GM19452 (cell line): ENCODE measurements at regions not wholly inside any gene's neighbourhood (a gene's known extent, or its start where the extent isn't known, plus 50 kb on each side); places are given as distances from the start of the nearest gene placed in this dataset.

Experiments used
- ATAC-seq: cut with Tn5 transposase; IDR thresholded peaks from one replicate; pipeline ENCODE4 v1.9.1; 2021; ENCODE audit not compliant: unreplicated experiment

DNA sequence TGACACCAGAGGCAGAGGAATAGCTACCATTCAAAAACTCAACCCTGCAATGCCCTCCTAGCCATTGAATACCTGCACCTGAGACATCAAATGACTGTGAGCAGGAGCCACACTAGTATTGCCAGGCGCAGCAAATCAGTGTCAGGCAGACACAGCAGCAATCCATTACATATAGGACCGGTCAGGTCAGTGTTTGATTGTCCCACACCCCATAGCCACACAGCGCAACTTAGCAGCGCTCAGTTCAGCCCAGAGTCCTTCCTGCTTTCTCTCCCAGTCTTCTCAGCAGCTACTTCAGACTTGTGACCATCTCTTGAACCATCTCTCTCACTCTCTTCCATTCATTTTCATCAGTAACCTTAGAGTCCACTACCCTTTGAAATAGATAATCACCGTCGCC is 181.6 kb upstream of the GPR12 start:
- ATAC-seq = no peak

DNA sequence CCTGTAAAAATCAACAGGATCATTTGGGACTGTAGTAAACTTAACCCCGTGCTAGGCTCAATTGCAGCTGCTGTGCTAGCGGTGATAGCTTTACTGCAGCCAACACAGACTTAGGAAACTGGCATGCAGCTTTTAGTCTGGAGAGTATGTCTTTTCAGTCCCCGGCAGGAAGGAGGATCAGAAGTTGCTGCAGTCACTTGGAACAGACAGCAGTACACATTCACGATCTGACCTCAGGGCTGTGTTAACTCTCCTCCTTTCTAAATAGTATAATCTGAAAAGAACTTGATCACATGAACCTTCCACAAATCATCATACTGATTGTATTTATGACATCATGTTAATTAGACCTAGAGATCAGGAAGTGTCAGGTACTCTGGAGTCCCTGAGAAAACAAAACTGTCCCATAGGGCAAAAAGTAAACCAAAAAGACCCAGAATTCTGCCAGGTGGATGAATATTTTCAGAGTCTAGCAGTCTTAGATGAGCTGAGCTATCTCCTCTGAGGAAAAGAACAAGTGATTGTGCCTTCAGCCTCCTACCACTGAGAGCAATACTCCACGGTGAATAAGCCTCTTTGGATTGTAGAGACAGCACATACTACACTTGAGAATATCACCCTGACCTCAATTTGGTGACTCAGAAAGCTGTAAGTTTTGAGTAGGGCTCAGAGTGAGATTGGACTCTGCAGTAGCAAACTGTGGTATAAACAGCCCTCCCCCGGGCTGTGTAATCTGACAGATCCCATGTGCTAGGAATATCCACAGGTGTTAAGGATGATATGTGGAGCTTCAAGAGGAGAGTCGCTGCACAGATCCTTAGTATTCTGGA is 181.0 kb upstream of the GPR12 start:
- ATAC-seq = no peak

DNA sequence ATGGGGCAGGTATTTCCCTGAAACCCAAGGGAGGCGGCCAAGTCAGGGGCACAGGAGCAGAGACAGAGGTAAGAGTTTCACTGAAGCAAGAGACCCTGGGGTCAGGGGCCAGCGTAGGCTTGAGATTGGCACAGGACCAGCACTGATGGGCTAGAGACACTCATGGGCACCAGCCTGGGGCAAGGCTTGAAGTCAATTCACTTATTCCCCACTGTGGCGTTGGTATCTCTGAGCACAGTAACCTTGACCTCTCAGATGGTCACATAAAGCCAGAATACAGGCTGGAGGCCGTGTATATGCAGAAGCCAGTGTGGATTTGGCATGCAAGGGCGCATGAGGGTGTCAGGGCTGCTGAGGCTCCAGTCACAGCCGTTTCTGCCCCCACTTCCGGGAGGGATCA is 173.5 kb upstream of the GPR12 start:
- ATAC-seq = no peak

DNA sequence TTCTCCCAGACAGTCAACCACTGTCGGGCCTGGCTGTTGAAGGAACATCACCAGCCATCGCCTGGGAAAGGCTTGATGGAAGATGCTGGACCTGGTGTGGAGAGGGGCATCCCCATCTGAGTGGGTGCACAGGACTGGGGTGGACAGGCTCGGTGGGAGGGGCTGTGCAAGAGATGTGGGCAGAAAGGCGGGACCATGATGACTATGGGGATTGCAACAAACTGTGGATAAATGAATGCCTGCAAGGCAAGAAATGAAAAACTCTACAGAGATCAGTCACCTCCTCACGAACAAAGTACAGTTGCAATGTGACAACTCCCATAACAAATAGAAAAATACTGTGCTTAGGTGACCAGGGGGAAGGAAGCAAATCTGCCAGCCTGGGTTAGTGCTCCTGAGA is 171.9 kb upstream of the GPR12 start:
- no peak for ATAC-seq

DNA sequence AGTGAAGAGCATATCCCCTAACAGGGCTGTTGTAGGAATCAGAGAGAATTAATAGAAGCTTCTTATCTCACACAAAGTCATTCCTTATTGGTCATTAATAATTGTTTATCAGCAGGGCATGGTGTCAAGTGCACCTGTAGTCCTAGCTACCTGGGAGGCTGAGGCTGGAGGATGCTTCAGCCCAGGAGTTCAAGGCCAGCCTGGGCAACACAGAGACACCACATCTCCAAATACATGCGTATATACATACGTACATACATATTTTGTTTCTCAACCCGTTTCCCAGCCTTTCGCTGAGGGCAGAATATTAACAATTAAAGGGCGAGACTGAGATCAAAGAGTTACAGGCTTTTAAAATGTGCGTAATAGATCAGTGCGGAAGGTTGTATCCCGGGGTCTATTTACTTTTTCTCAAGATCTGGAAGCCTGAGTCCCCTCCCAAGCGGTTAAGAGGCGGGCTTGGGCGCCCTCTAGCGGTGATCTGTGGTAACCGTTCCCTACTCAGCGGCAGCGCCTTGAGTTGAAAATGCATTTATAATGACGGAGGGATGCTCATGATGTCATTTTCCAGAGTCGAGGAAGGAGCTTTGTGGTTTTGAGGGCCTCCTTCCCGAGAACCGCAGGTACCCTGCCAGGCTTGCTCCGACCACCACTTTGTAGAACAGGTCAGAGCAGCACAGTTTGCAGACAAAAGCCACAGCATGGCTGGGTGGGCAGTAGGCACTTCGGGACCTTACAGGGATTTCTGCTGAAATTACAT is 169.6 kb upstream of the GPR12 start:
- ATAC-seq = no peak

DNA sequence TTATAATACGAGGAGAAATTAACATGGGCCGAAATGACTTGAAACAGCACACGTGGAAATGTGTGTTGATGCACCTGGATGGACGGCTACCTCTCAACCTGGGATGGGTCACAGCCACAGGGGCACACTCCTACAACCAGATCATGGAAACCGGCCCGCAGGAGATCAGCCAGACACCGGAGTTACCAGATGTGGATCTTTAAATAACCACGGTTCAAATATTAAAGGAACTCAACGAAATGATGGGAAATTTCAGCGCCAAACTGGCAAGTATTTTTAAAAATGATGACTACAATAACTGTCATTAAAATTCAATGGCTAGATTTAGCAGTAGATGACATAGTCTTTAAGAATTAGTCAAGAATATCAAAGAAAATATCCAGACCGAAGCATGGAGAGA is 166.9 kb upstream of the GPR12 start:
- ATAC-seq = no peak

DNA sequence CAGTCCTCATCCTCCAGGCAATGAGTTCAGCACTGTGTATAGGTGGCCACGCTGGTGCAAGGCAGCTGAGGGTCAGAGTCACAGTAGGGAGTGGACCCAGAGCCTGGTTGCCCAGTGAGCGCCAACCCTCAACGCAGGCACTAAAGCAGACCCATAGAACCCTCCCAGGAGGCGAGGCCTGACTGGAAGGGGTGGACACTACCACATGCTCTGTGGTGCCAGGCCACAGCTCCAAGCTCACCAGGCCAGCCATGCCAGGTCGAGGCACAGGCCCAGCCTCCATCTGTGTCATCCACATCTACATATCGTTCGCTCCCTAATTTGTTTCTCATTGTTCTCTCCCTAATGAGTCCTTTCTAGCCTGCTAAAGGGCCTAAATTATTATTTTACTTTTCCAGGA is 165.8 kb upstream of the GPR12 start:
- ATAC-seq = no peak

DNA sequence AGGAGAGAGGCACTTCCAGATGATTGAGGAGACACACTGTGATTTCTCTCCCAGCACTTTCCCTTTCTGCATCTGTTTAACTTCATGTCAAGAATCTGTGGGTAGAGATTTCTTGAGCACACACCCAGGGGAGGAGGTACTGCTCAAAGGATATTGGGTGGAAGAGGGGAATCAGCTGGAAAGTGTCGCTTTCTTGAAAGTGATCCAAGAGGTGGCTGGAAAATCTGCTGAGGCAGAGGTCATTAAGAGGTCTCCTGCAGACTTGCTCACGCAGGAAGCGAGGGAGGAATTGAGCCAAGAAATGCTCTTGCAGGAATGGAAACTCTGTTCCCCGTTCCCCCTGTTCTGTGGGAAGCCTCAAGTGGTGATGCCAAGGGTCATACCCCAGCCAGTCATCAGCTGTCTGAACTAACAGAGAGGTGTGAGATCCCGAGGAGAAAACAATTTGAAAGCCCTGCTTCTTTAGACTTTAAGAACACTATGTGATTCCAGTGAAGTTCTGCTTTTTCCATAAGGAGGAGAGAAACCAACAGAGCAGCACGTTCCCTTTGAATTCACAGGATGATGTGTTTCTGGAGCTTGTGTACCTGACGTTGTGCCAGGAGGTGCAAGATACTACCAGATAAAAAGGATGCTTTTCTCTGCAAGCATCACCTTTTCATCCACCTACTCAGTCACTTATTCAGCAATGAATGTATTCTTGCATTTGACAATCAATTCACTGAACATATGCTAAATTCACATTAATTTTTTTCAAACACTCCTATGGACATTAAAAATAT is 163.4 kb upstream of the GPR12 start:
- no peak for ATAC-seq

DNA sequence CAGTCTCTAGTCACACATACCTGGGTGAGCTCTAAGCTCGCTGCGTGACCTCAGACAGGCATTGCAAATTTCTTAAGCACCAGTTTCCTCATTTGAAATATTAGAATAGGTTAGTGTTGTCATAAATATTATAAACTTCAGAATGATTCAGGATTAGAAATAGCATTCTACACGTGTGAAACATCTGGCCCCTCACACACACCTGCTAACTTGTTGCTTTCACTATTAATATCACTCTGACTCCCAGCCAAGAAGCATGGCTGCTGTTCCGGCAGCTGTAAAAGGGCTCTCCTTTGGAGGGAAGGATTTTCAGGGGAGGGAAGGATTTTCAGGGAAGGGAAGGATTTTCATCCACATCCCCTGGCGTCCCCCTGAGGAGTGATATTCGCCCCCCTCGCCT is 161.3 kb upstream of the GPR12 start:
- no peak for ATAC-seq

DNA sequence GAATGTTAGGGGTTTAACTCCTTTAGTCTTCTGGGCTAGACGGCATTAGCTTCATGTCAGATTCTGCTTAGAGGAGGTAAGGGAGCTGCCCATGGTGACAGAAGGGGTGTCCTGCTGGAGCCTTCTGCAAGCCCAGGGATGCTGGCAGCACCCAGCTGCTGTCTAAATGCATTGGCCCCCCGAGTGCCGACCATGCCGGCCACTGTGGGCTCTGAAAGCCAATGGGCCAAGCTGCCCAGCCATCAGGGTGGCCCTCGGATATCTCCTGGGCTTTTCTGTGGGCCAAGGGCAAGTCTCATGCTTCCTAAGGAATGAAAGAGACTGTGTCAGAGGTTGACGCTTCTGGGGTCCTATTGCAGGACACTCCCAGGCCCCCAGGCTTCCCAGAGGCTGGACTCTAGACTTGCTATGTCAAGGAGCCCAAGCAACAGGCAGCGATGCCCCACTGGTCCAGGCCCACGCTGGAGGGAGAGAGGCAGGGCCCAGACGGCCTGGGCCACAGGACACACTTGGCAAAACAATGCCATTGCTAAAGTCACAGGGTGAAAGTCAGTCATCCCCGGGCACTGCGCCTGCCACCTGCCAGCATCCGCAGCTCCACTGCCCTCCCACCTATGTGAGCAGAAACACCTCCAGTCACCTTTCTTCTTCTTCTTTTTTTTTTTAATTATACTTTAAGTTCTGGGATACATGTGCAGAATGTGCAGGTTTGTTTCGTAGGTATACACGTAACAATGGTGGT is 160.2 kb upstream of the GPR12 start:
- no peak for ATAC-seq

DNA sequence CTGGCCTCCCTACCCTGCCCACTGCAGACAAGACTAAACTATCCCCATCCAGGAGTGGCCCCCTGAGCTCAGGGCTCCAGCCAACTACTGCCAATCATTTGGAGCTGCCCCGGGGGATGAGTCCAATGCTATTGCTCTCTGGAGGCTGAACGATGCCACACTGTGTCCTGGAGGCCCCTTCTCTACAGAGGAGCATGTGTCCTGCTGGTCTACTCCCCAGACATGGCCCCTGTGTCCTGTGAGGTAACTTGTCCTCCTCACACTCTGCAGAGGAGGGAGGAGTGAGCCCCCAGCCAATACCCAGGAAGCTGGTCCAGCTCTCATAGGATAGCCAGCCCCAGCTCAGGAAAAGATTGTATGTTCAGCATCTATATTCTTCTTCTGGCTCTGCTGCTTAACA is 159.1 kb upstream of the GPR12 start:
- no peak for ATAC-seq

DNA sequence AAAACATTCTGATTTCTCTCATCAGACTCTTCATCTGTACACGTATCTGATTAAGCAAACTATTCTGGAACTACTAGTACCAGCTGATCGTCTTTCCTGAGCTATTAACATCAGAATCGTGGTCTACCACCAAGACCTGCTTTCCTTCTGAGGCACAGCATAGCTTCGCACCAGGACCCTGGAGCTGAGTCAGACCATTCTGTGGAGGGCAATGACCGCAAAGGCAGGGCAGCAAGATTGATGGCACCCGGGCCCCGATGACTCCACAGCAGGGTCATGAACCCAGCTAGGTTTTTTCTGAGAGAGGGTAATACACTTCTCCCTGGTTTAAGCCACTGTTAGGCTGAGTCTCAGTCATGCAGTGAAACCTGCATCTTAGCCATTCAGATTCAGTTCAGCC is 158.7 kb upstream of the GPR12 start:
- no peak for ATAC-seq

DNA sequence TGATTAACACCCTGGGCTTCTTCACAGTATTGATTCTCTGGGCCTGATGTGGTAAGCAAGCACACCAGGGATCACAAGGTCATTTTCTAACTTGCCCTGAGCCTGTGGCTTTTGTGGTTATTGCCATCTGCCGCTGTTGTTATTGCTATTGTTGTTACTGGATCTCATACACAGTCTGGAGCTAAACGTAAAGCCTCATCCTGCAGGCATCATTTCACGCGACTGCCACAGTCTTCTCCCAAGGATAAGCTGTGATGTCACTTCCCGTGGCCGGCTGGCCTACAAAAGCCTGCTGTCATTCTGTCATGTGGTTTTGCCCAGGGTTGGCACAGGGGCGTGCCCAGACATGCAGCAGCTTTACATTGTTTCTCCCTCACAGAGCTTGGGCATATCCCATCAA is 154.0 kb upstream of the GPR12 start:
- ATAC-seq = peak; percentile 68

DNA sequence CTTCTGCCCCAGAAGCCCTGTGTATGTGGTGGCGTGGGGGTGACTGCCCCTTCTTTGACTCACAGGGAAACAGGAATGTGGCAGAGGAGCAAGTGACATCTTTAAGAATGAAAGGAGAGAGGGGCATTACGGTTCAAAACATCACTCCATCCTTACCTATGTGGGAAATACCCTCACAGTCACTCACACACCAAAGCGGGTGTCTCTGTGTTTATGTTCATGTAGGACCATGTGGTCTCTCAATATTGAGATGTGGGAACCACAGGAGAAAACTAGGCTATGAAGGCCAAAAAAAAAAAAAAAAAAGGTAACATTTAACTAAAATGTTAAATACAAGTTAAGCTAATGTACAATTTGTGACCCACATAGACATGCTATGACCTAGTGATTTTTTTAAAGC is 153.6 kb upstream of the GPR12 start:
- peak; percentile 4 for ATAC-seq

DNA sequence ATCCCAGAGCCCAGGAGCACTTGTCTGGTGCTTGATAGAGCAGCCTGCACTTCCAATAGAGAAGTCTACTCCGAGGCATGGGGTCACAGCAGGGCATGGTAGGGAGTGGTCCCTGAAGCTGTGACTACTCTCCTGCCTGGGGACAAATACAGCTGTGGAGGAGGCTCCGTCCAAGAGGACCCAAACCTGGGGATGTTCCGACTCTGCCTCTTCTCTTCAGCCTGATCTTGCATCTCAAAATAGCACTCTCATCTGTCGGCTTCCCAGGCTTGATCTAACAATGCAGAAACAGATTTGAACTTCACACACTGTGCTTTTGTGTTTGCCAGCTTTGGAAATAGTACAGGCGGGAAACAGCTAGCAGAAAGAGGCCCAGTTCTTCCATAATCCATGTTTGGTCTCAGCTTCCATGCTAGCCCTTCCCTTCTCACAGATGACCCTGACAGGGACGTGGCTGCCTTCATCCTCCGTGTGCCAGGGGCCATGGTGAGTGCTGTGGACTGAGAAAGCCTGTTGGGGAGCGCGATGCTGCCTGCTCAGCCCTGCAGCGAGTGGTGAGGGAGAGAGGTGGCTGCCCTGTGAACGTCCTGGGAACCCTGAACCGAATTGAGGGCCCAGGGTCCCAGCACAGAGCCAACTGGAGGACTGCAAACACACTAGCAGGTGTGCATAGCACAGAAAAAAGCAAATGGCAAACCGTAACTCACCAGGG is 150.3 kb upstream of the GPR12 start:
- ATAC-seq = no peak

DNA sequence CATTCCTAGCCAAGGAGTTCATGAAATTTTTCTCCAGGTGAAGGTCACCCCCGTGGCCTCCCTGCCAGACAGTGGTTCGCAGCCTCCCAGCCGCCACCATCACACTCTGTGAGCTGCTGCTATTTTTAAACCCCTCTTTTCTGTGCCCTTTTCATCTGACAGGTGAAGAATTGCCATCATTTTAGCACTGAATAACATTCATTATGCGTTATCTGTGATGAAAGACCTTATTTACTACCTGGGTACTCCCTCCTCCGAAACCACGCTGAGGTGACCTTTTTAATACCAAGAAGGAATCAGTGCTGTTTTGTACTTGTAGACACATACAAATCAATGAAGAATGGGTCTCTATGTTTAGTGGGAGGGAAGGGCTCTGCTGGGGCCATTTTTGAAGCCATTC is 148.9 kb upstream of the GPR12 start:
- ATAC-seq = no peak

DNA sequence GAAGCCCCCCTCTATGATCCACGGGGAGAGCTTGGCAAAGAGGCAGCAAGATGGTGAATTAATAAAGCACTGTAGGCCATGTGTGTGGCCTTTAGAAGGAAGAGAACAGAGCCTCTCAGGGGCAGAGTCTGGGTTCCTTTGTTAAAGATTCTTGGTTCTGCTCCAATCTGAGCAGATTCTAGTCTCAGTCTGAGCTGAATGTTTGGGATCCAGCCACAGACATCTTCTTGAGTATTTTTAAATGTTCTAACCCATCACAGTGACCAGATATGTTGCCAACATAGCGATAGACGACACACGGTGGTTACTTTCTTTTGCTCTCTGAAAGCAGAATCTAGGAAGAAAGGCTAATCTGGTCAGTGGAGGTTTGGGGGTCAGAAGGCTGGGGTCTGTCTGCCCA is 147.5 kb upstream of the GPR12 start:
- no peak for ATAC-seq

DNA sequence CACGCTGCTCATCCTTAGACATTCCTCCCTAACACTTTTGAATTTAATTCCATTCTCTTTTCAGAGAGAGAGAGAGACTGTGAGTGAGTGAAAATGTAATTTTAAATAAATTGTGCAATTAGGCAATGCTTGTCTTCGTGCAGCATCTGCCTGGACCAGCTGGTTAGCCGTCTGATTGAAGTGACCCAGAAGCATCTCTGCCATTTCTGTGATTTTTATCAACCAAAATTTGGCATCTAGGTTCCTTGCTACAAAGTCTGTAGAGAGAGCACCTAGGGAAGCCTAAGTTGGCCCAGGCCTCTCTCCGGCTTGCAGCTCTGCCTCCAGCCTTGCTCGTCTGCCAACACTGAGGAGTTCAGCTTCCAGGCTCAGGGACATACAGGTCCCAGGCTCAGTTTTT is 138.6 kb upstream of the GPR12 start:
- no peak for ATAC-seq

DNA sequence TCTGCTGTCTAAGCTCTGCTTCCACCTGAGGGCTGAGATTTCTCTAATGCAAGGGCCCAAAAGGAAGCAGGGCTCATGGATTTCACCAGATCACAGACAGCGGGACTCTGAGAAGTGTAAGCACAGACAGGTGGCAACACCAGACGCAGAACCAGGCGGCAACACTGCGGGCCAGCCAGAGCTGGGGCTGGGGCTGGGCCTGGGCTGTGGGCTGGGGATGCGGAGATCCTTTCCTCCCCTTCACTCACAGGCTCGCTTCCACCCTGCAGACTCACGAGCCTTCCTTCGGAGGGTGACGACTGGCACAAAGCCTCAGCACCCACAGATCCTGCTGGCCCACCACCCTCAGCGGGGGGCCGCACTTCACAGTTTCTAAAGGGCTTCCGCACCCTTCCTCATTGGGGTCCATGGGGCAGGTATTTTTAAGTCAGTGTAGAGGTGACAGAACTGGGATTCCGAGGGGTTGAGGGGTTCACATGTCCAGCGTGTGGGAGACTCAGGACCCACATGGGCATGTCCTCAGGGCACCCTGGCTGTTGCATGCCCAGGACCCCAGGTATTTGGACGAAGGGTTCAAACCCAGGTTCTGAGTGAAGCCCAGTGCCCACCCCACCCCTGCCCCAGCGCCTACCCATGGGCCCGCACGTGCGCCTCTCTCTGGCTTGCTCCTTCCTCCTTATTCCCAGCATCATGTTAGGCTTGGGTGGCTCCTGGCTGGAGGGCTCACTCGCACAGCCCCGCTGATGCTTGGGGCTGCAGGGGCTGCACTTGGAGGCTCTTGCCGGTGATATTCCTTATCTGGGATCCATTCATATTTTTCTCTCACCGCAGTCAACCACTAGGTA is 137.3 kb upstream of the GPR12 start:
- no peak for ATAC-seq
